ENCODE measurements at regions not wholly inside any gene's neighbourhood (a gene's known extent, or its start where the extent isn't known, plus 50 kb on each side); places are given as distances from the start of the nearest gene placed in this dataset.

- no peak for TF ChIP-seq POLR2AphosphoS5 (IDR thresholded peaks at IDR 0.05; ENCODE audit: low read depth, low read length)
- TF ChIP-seq POLR2A (IDR thresholded peaks at IDR 0.05; ENCODE audit: low read depth, low read length), result no peak
- no peak for TF ChIP-seq TAF1 (IDR thresholded peaks at IDR 0.05; ENCODE audit: borderline replicate concordance, low read depth, low read length)
These were observed 1259.6 kb upstream of the TENM4 start for GRCh38 chr11:80700386-80700785.

All from GM12892 (cell line).